NCI-H146 treated with DMSO at 0.1 percent for 48 hours (cell line): ENCODE measurements at regions not wholly inside any gene's neighbourhood (a gene's known extent, or its start where the extent isn't known, plus 50 kb on each side); places are given as distances from the start of the nearest gene placed in this dataset.

Source experiments
- DNase-seq: peaks from one replicate; lab custom pipeline; 2025; ENCODE audit not compliant: unreplicated experiment; lab: John Stamatoyannopoulos, UW

DNA sequence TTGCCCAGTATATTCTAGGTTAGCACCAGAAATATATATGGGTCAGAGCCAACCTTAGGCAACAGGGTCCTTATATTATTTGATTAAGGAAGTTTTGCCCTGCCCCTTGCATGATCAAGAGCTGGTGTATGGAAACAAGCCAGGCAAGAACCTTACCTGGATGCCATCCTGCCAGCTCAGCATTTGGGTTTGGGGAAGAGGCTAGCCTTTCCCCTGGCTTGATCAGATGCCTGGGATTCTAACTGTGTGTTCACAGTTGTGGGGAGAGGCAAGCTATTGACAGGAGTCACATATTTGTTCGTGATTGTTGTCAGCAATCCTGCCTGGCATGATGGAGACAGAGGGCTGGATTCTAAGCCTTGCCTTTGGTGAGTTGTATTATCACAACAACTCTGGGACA is 260.0 kb upstream of the DACH1 start:
- no peak for DNase-seq

DNA sequence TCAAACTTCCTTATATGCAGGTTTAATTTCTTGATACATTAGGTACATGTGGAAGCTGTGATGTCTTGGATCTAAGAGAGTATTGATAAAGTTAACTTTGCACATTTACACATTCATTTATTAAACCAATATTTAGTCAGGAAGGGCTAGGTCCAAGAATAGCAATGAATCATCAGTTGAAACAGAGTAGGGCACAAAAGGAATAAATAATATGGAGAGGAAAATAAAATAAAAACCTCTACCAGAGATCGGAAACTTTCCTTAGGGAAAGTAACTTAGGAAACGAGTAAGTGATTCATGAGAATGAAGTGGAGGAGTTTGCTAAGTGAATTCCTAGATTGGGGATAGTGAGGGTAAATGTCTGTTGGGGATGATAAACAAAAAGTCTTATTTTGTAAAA is 259.4 kb upstream of the DACH1 start:
- no peak for DNase-seq

DNA sequence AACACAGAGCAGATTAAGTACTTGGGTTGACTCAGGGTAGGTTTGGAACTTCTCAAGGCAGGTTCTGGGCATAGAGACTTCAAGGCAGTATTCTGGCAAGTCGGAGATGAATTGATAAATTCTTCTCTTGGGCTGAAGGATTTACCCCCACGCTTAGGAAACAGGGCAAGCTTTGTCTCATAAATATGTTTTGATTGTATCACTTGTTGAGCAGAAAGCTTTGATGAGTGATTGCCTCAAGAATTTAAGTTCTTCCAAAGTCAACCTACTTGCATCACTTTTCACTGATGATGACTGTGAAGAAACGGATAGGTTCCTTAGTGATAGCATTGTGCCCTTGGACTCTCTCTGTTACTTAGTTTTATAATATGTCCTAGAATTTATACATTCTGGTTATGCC is 258.6 kb upstream of the DACH1 start:
- no peak for DNase-seq

DNA sequence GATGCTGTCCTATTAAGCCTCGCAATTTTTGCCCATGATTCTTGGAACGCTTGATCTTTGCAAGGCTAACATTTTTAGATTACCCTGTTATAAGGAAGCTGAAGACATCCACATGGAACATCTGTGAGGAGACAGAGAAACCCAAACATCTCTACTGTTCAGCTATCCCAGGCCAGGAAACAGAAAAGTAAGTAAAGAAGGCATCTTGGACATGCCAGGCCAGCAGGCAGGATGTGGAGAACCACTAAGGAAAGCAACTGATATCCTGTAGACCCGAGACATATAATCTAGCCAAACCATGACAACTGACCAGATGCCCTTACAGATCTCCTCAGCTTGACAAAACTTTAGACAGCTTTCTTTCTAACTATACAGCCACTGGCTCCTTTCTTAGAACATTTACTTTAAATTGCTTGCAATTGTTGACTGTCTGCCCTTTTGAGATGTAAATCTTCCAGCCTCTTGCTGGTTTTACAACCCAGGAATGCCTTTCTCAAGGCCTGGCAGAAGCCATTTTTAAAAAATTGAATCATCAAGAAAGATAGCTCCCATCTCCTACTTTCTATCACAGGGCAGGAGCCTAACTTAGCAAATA is 255.8 kb upstream of the DACH1 start:
- no peak for DNase-seq

DNA sequence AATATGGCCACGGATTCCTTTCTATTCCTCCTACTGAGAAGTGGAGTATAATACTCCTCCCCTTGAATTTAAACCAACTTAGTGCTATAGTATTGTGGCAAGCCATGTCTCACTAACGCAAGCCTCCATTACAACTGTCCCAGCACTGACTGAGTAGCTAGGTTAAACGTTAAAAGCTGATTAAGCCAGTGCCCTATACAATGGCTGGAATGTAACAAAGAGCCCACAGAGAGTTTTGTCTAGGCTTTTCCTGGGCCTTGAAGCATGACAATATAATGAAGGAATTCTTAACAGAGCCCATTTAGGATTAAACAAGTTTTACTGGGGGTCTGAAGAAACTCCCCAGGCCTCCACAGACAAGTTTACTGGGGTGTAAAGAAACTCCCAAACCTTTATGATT is 254.5 kb upstream of the DACH1 start:
- DNase-seq: no peak

DNA sequence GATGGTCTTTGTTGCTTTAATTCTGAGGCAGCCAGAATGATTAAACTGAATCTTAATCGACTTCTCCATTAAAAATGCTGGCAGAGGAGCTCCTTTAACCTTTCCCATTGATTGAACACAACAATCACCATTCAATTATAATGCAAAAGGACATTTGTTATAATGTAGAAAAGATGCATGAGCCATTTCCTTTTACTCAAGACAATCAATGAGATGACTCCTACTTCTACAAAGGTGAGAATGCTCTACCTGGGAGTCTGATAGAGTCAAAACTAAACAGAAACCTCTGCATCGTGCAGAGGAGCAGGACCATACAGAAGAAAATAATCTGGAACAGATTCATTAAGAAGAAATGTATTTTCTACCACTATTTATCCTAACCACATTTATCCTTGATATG is 253.6 kb upstream of the DACH1 start:
- no peak for DNase-seq

DNA sequence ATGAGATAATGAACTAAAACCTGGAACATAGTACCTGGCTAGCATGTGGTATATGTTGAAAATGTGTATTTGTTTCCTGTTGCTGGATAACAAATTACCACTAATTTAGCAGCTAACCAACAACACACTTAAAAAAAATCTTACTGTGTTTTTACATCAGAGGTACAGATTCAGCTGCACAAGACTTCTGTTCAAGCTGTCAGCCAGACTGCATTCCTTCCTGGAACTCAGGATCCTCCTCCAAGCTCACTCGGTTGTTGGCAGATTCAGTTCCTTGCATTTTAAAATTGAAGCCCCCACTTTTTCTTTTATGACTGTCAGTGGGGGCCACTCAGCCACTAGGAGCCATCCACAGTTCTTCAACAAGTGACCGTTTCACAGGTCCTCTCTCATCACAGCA is 246.9 kb upstream of the DACH1 start:
- DNase-seq: no peak

DNA sequence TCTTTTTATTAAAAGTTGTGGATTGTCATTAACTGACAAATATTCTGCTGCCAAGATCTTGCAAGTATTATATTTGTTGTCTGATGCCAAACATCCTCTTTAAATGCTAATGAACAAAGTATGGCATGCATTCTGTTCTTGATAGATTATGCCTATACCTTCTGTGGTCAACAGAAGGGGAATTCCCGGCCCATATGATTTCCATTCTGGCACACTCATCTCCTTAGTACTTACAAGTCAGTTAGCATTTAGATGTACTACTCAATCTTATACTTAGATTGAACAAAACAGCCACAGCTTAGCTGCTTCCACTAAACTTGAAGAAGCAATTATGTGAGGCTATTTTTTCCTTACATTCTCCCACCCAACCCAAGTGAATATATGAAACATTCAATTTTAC is 246.1 kb upstream of the DACH1 start:
- DNase-seq: no peak

DNA sequence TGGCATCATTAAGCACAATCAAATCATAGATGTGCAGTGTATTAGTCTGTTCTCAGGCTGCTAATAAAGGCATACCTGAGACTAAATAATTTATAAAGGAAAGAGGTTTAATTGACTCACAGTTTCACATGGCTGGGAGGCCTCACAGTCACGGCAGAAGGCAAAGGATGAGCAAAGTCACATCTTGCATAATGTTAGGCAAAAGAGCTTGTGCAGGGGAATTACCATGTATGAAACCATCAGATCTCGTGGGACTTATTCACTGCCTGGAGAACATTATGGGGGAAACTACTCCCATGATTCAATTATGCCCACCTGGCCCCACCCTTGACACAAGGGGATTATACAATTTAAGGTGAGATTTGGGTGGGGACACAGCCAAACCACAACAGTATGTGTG is 245.2 kb upstream of the DACH1 start:
- no peak for DNase-seq

DNA sequence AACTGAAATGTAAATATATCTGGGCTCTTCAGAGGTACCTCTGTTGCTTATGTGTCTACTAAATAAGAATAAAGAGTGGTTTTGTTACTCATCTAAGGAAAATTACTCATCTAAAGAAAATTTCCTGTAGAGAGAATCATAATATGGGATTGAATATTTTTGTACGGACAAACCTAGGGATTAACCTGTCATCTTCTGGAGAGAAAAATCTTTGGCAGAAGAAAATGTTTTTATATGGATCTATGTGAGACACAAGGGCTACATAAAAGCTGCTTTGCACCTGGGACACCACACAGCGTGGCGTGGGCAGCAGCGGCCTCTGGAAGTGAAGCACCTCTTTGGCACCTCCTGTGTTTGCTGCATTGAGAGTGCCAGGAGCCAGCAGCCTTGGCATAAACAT is 242.9 kb upstream of the DACH1 start:
- DNase-seq: no peak

DNA sequence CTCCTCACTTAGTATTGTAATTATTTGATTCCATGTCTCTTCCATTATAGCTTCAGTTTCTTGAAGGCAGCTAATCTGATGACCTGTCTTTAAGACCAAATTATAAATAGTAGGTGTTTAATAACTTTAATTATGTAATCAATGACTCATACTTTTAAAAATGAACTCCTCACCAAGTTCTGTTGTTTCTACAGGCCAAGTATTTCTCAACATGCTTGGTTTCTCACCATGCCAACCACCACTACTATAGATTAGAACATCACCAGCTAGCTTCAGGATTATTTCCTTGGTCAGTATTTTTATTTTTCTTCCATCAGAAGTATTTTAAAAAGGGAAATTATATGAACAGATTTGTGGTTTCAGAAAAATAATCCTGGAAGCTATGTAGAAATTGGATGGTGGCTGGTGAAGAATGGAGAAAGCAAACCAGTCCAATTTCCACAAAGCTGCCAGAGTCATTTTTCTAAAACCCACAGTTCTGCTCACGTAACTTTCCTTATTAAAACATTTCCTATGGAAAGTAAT is 237.7 kb upstream of the DACH1 start:
- no peak for DNase-seq

DNA sequence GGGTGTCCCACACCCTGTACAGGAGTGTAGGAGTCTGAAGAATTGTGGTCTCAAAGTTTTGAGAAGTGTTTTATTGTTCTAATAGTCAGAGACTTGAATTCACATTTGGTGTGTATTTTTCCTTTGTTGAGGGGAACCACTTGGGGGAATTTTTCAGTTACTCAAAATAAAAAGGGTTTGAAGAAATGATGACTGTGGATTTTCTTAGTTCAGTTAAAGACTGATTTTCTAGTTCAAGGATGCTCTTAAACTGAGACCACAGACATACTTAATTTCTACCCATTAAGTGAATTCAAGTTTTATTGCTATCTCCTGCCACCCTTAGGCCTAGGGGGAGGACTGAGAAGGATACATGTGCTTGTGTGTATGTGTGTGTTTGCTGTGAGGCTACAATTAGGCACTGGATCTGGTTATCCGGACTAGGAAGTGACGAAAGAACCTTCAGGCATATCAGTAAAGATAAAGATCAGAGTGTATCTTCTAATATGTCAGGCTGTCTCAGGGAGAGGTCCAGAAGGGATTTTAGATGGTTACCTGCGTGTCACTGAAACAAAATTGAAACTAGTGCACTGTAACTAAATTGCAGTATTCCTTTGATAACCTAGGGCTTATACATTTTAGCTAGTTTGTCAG is 234.9 kb upstream of the DACH1 start:
- DNase-seq: no peak

DNA sequence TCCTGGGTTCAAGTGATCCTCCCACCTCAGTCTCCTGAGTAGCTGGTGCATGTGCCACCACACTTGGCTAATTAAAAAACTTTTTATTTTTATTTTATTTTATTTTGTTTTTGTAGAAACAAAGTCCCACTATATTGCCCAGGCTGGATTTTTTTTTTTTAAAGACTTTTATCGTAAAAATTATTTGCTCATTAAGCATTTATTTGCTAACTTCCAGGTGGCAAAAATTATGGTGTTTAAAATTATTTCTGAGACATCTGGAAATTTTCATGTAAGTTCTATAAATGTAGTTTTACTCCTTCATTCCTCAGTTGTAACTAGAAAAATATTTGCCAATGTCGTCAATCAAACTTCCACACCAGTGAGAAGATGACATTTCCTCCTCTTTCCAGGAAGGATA is 233.3 kb upstream of the DACH1 start:
- no peak for DNase-seq

DNA sequence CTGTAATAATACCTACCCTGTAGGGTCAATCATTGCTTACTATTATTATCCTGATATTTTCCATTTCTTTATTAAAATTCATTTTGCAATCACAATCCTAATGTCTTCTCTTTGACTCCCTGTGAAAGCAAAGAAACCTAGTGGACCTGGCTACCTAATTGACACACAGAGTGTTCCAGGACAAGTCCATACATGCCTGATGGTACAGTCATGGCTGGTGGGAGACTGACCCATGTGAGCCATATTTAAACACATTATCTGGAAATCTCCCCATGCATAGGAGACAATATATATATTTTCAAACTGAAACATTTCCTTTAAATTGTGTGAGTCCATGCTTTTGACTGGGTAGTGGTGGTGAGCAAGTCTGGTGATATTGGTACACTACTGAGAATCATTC is 230.6 kb upstream of the DACH1 start:
- no peak for DNase-seq

DNA sequence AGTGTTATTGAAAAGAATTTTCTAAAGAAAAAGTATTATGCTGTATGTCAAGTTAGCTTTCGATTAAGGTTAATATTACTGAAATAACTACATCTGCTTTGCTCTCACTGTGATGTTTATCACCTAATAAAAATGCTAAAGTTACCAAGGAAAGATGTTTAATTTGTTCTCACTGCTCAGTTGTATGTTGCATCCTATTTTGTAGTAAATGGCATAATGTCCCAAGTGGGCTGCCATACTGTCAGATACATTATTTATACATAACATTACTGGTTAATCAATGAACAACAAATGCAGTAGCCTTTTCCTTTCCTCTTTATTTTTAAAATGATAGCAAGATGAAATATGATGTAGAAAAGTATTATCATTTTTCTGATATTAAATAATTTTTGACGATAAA is 226.3 kb upstream of the DACH1 start:
- DNase-seq: no peak

DNA sequence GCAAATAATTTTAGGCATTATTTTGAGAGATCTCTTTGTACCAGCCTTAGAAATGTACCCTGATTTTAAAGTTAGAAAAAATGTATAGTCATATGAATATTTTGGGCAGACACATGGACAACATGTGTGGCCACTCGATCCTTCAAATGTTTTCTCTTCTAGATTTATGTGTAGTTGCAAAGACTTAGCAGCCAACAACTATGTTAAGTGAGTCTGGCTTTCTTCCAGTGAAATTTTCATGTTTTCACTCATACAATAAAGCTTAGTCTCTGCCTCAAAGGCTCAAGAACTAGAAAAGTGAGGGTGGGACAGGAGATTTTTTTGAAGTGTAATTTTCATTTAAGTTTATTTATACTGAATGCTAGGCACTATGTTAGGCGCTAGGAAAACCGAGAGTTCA is 207.7 kb upstream of the DACH1 start:
- no peak for DNase-seq

DNA sequence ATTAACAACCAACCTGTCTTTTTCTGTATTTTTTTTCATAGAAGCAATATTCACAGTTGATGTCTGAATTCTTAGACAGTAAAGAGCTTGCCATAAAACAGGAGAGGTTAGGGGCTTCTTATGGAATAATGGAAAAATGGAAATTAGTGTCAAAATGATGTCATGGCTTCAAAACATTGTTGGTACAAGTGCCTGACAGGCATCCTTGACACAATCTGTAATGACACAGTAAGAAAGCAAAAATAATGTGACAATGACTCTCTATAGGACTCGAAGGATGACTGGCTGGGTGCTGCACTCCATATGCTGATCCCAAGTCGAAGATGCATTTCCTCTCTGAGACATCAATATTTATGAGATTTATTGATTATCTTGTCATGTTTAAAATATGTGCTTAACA is 205.3 kb upstream of the DACH1 start:
- no peak for DNase-seq

DNA sequence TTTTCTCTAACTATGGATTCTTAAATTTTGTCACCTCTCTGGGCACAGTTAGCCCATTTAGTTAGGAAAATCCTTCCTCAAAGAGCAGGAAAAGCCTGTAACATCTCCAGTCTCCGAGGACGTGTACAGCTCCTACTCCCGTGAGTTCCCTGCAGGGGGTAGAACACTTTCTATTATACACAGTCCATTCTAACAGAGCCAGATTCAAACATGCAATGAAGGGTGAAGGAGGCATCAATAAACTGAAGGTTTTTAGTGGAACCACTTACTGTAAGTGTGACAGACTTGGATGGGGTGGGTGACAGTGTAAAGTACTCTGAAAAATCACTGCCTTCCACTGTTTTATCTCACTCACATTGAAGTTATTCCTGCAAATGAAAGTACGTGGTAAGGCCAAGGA is 204.7 kb upstream of the DACH1 start:
- DNase-seq: no peak

DNA sequence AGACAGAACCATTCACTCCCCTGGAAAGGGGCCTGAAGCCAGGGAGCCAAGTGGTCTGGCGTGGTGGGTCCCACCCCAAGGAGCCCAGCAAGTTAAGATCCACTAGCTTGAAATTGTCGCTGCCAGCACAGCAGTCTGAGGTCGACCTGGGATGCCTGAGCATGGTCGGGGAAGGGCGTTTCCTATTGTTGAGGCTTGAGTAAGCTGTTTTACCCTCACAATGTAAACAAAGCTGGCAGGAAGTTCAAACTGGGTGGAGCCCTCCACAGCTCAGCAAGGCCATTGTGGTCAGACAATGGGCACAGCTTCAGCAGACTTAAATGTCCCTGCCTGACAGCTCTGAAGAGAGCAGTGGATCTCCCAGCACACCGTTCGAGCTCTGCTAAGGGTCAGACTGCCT is 195.6 kb upstream of the DACH1 start:
- DNase-seq: peak; percentile 50

DNA sequence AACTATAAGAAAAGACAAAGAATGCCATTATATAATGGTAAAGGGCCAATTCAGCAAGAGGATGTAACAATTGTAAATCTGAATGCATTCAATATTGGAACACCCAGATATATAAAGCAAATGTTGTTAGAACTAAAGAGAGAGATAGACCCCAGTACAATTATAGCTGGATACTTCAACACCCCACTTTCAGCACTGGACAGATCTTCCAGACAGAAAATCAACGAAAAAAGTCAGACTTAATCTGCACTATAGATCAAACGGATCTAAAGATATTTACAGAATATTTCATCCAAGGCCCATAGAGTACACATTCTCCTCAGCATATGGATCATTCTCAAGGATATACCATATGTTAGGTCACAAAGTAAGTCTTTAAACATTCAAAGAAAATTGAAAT is 194.6 kb upstream of the DACH1 start:
- DNase-seq: no peak

DNA sequence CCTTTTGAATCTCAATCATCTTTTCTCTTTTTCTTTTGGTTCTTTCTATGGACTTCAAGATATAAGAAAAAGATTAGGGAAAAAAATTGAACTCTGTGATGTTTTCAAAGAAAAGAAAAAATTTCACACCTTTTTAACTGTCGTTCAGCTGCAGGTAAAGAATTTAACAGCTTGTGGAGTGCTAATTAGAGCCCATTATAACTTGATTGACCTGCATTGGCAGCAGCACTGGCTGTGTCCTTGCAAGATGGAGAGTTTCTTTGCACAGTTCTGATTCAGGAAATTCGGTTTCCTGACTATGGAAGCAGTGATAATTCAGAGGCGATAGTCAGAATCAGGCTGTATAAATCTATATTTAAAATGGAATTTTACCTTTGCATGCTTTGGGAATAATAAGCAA is 183.2 kb upstream of the DACH1 start:
- DNase-seq: no peak

DNA sequence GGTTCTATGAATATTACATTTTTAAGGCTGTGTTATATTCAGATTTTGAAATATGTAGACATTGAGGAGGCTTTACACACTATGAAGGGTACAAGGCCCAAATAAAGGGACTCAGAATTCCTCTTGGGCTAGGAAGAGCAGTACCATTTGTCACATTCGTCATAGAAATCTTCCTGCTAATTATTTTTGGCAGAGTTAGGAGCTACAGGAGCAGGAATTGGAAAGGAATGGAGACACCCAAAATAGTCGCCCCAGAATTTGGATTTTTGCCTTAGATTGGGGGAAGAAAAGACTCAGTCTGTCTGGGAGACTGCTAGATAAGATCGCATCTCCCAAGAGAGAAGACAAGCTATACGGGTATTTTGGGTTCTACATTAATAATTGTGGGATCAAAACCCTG is 176.4 kb upstream of the DACH1 start:
- DNase-seq: no peak

DNA sequence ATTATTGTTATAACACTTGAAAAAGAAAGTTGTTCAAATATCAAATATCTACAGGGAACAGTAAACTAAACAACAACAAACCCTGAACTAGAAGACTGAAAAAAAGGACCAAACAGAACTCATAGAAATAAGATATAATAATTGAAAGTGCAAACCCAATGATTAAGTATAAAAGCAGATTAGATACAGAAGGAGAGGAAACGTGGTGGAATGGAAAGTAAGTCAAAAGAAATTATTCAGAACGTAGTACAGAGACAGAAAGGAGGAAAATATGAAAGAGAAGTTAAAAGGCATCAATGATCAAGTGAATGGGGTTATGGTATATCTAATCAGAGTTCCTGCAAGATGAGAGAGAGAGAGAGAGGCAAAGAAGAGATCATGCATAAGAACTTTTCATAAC is 174.2 kb upstream of the DACH1 start:
- no peak for DNase-seq
